ENCODE measurements at regions not wholly inside any gene's neighbourhood (a gene's known extent, or its start where the extent isn't known, plus 50 kb on each side); places are given as distances from the start of the nearest gene placed in this dataset.

- no peak for TF ChIP-seq EZH2 (optimal IDR thresholded peaks at IDR 0.05; ENCODE audit: low read depth, low read length)
- TF ChIP-seq, protein P1, sequence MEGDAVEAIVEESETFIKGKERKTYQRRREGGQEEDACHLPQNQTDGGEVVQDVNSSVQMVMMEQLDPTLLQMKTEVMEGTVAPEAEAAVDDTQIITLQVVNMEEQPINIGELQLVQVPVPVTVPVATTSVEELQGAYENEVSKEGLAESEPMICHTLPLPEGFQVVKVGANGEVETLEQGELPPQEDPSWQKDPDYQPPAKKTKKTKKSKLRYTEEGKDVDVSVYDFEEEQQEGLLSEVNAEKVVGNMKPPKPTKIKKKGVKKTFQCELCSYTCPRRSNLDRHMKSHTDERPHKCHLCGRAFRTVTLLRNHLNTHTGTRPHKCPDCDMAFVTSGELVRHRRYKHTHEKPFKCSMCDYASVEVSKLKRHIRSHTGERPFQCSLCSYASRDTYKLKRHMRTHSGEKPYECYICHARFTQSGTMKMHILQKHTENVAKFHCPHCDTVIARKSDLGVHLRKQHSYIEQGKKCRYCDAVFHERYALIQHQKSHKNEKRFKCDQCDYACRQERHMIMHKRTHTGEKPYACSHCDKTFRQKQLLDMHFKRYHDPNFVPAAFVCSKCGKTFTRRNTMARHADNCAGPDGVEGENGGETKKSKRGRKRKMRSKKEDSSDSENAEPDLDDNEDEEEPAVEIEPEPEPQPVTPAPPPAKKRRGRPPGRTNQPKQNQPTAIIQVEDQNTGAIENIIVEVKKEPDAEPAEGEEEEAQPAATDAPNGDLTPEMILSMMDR (IDR thresholded peaks at IDR 0.05; ENCODE audit: low read length), result no peak
- no peak for TF ChIP-seq EZH2phosphoT487 (IDR thresholded peaks at IDR 0.05; ENCODE audit: low read length)
Observed at GRCh38 chr2:60100034-60100433, 453.4 kb downstream of the BCL11A start.

Measured in MM.1S (cell line).